HUES6 (cell line): ENCODE measurements at regions not wholly inside any gene's neighbourhood (a gene's known extent, or its start where the extent isn't known, plus 50 kb on each side); places are given as distances from the start of the nearest gene placed in this dataset.
"Not testable (repeated sequence)": the region's sequence is repeated elsewhere in the genome, so short reads cannot be mapped to it uniquely, and the experiment has no call there.

Experiments used
- H3K27ac ChIP-seq: 2 replicates; pipeline ENCODE4 v1.7.0; 2013; ENCODE audit warnings: low read depth, mild to moderate bottlenecking, low read length, inconsistent platforms
- H3K27me3 ChIP-seq: 2 replicates; pipeline ENCODE4 v1.6.1; 2013; ENCODE audit warnings: low read length; ENCODE audit not compliant: control insufficient read depth, insufficient read depth
- H3K36me3 ChIP-seq: 2 replicates; pipeline ENCODE4 v1.6.1; 2013; ENCODE audit warnings: low read length; ENCODE audit not compliant: control insufficient read depth, insufficient read depth
- H3K4me1 ChIP-seq: 2 replicates; pipeline ENCODE4 v1.6.1; 2013; ENCODE audit warnings: low read length; ENCODE audit not compliant: control insufficient read depth, insufficient read depth
- H3K4me3 ChIP-seq: 2 replicates; pipeline ENCODE4 v1.5.1; 2013; ENCODE audit warnings: low read depth, low read length
- H3K9ac ChIP-seq: one replicate; pipeline ENCODE4 v1.6.1; 2013; ENCODE audit warnings: mild to moderate bottlenecking, low read length
- H3K9me3 ChIP-seq: 2 replicates; pipeline ENCODE4 v1.6.1; 2013; ENCODE audit warnings: low read depth, low read length; ENCODE audit not compliant: control insufficient read depth, insufficient read depth

DNA sequence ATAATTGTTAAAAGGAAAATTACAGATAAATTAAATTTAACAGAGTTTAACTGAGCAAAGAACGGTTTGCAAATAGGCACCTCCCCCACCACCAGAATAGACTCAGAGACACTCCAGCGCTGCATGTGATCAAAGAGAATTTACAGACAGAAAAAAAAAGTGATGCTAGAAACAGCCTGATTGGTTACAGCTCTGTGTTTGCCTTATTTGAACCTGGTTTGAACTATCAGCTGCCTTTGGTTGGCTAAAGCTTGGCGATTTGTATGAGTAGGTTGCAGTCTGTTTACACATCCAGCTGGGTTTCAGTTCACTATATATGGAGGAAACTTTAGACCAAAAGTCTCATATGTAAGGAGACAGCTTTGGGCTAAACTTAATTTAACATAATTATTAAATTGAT, 249.1 kb downstream of the ENC1 start:
- Histone ChIP-seq H3K4me1 (peaks cover 20% of the 10 kb centered on the region), H3K9me3 (0 out of 2 replicates have a peak, but pooled peaks cover 3% of the 10 kb centered on the region), H3K27ac (no peak overlapping the region), H3K36me3 (no peaks in the 10 kb centered on the region), H3K27me3 (peaks cover 21% of the 10 kb centered on the region; the same call in 1 of the 2 replicates), H3K4me3 (no peak overlapping the region), H3K9ac (no peak overlapping the region)

DNA sequence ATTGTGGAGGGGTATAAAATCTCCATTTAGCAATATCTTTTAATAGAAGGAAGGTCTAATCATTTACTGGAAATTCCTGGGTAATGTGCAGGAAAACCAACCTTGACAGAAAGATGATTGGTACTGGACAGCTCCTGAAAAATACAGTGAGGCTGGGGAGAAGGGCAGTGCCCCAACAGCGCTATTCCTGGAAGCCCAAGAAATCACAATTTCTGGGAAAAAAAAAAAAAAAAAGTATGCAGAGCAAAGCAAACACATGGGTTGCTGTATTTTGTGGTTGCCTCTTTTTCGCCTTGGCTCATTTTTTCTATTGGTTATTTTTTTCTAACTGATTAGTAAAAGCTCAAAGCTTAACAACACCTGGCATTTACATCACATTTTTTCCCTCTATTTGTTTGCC, 249.7 kb downstream of the ENC1 start:
- H3K27me3 ChIP-seq: peaks cover 17% of the 10 kb centered on the region; the same call in 1 of the 2 replicates
- H3K36me3 ChIP-seq: no peaks in the 10 kb centered on the region
- H3K9ac ChIP-seq: no peak overlapping the region
- 0 out of 2 replicates have a peak, but pooled peaks cover 3% of the 10 kb centered on the region for H3K9me3 ChIP-seq
- H3K4me3 ChIP-seq: no peak overlapping the region
- H3K27ac ChIP-seq: no peak overlapping the region
- H3K4me1 ChIP-seq: peaks cover 19% of the 10 kb centered on the region

DNA sequence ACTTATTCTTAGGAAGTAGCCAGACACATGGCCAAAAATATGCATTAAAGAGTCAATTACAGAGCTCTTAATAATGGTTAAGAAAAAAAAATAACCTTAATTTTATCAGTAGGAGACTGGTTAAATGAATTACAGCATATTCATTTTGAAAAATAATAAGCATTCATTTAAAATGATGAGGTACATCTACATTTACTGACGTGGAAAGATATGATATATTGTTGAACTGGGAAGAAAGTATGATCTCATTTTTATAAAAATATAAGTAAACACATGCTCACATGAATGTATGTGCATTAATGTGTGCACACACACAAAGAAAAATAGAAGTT, 250.3 kb downstream of the ENC1 start:
- Histone ChIP-seq H3K36me3 (no peaks in the 10 kb centered on the region), H3K9ac (no peak overlapping the region), H3K4me3 (no peak overlapping the region), H3K9me3 (0 out of 2 replicates have a peak, but pooled peaks cover 3% of the 10 kb centered on the region), H3K4me1 (peaks cover 14% of the 10 kb centered on the region), H3K27ac (no peak overlapping the region), H3K27me3 (peaks cover 14% of the 10 kb centered on the region; the same call in 1 of the 2 replicates)

- Histone ChIP-seq H3K27ac (no peak overlapping the region), H3K4me3 (no peak overlapping the region), H3K27me3 (peaks cover 14% of the 10 kb centered on the region; the same call in 1 of the 2 replicates), H3K36me3 (no peaks in the 10 kb centered on the region), H3K9ac (no peak overlapping the region), H3K9me3 (0 out of 2 replicates have a peak, but pooled peaks cover 3% of the 10 kb centered on the region), H3K4me1 (peaks cover 10% of the 10 kb centered on the region)
These were observed 250.8 kb downstream of the ENC1 start for GRCh38 chr5:74389531-74390305.

GRCh38 chr5:74388411-74388810, 252.1 kb downstream of the ENC1 start:
- H3K4me1 ChIP-seq: peaks cover 14% of the 10 kb centered on the region
- not testable (repeated sequence) for H3K4me3 ChIP-seq, H3K27ac ChIP-seq, H3K9me3 ChIP-seq, H3K36me3 ChIP-seq, H3K27me3 ChIP-seq, H3K9ac ChIP-seq

DNA sequence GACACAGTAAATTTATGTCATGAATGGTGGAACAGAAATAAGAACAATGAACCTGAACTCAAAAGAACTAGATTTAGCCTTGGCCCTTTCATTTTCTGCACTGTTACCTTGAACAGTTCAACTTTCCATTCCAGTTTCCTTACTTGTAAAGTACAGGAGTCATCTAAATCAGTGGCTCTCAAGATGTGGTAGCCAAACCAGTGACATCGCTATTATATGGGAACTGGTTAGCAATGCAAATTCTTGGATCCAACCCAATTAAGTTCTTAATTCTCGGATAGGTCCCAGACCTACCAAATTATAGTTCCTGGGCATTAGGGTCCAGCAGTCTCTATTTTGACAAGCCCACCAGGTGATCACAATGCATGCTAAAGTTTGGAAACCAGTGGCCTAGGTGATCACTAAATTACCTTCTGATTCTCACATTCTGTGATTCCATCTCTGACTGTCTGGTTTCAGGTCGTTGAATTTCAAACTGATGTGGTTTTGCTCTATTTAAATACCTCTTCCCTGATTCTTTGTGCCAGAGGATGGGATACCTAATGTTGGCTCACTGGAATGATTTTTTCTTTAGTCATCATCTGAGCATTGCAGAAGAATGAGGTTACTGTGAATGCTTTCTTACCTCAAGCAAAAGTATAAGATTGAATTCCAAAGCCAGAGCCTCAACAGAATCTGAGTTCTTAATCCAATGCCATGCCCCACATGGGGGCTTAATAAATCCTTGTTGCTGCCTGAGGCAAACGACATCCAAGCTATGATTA, 253.8 kb downstream of the ENC1 start:
- no peaks in the 10 kb centered on the region for H3K27me3 ChIP-seq
- H3K9me3 ChIP-seq: 0 out of 2 replicates have a peak, but pooled peaks cover 3% of the 10 kb centered on the region
- peaks cover 19% of the 10 kb centered on the region for H3K4me1 ChIP-seq
- no peak overlapping the region for H3K4me3 ChIP-seq
- no peaks in the 10 kb centered on the region for H3K36me3 ChIP-seq
- H3K27ac ChIP-seq: no peak overlapping the region
- no peak overlapping the region for H3K9ac ChIP-seq

DNA sequence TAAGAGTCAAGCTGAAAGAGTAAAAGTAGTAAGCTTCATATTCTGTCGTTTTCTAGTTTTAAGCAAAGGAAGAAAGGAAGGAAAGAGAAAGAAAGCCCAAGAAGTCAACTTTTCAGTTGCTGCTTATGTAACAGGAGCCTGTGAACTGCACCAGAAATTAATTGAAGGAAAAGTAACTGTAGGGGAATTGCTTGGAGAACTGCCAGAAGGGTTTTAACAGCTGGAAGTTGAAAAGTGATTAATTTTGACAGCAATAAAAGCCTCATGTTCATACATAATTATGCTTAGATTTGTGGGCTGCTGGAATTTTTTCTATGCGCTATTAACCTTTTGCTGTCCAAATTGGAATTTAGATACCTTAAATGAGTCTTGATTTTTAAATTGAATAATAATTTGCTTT, 255.7 kb downstream of the ENC1 start:
- Histone ChIP-seq H3K27ac (no peak overlapping the region), H3K4me3 (no peak overlapping the region), H3K4me1 (peaks cover 15% of the 10 kb centered on the region; the same call in 1 of the 2 replicates)

DNA sequence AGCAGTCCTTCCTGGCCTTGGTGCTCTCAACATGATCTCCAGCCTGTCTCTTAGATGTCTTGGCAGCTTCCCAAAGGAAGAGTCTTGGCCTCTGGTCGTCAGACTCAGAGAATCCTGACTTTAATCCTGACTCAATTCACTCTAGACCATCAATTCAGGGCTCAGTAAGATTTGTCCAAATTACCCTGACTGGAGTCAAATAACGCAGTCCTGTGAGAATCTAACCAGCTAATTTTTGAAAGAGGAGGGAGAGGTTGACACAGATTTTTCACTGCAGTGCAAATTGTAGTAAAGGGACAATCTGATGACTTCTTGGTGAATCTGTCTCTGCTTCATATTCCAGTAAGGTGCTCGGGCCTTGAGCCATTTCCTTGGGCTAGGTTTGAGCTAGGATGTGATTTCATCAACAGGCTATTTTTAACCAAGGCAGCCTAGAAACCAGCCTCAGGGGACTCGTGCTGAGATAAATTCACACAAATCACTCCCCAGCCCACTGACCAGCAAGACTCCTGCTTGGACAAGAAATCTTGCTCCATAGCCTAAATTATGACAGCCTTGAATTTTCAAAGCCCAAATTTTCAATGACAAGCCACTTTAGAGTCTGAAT, 257.4 kb downstream of the ENC1 start:
- H3K4me3 ChIP-seq: no peak overlapping the region
- no peak overlapping the region for H3K27ac ChIP-seq
- 0 out of 2 replicates have a peak, but pooled peaks cover 3% of the 10 kb centered on the region for H3K9me3 ChIP-seq
- H3K9ac ChIP-seq: no peak overlapping the region
- H3K36me3 ChIP-seq: no peaks in the 10 kb centered on the region
- H3K4me1 ChIP-seq: peaks cover 15% of the 10 kb centered on the region; the same call in 1 of the 2 replicates
- H3K27me3 ChIP-seq: no peaks in the 10 kb centered on the region

More for the DNA sequence above, 255.7 kb downstream of the ENC1 start:
- Histone ChIP-seq H3K9me3 (0 out of 2 replicates have a peak, but pooled peaks cover 3% of the 10 kb centered on the region), H3K36me3 (no peaks in the 10 kb centered on the region), H3K27me3 (no peaks in the 10 kb centered on the region), H3K9ac (no peak overlapping the region)

GRCh38 chr5:74382123-74382855, 258.2 kb downstream of the ENC1 start:
- Histone ChIP-seq H3K27me3 (no peaks in the 10 kb centered on the region), H3K4me1 (peaks cover 15% of the 10 kb centered on the region; the same call in 1 of the 2 replicates), H3K9ac (no peak overlapping the region), H3K4me3 (no peak overlapping the region), H3K27ac (no peak overlapping the region), H3K36me3 (no peaks in the 10 kb centered on the region), H3K9me3 (0 out of 2 replicates have a peak, but pooled peaks cover 3% of the 10 kb centered on the region)

DNA sequence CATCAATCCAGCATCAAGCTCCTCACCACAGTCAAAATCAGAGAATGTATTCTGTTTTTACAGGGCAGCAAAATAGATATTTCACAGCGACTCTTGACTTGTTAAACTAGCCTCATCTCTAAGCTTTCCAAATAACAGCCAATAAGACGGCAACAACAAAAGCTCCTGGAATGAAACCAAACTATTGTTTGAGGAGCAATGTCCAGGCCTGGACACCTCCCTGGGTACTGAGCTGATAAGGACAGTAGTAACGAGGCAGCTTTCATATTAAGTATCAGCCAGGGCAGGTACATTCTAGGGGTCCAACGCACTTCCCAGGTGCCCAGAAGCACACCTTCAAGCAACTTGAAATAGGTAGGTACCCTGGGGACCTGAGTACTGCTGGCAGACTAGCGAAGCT, 260.3 kb downstream of the ENC1 start:
- Histone ChIP-seq H3K27me3 (no peaks in the 10 kb centered on the region), H3K4me1 (peaks cover 15% of the 10 kb centered on the region; the same call in 1 of the 2 replicates), H3K9me3 (no peaks in the 10 kb centered on the region), H3K36me3 (no peaks in the 10 kb centered on the region), H3K27ac (no peak overlapping the region), H3K4me3 (no peak overlapping the region), H3K9ac (no peak overlapping the region)
